ENCODE measurements at regions not wholly inside any gene's neighbourhood (a gene's known extent, or its start where the extent isn't known, plus 50 kb on each side); places are given as distances from the start of the nearest gene placed in this dataset.

GRCh38 chr2:21244161-21244560, 120.4 kb downstream of the TDRD15 start:
- no peak overlapping the region for H3K4me3 ChIP-seq (replicated peaks; ENCODE audit: low read depth, low read length)
- no peaks in the 10 kb centered on the region for H3K27me3 ChIP-seq (replicated peaks; ENCODE audit: control insufficient read depth, insufficient read depth, low read length)
- no peaks in the 10 kb centered on the region for H3K36me3 ChIP-seq (ENCODE audit: control insufficient read depth, insufficient read depth, low read length)
- no peak for DNase-seq (ENCODE audit: extremely low read depth, insufficient read length)
- no peak for TF ChIP-seq CTCF (IDR thresholded peaks at IDR 0.05; ENCODE audit: insufficient read depth, low read length, poor library complexity, severe bottlenecking)

GRCh38 chr2:21245565-21245964, 121.8 kb downstream of the TDRD15 start:
- Histone ChIP-seq H3K27me3 (replicated peaks; ENCODE audit: control insufficient read depth, insufficient read depth, low read length) (no peaks in the 10 kb centered on the region), H3K4me3 (replicated peaks; ENCODE audit: low read depth, low read length) (no peak overlapping the region), H3K36me3 (ENCODE audit: control insufficient read depth, insufficient read depth, low read length) (no peaks in the 10 kb centered on the region)
- TF ChIP-seq CTCF (IDR thresholded peaks at IDR 0.05; ENCODE audit: insufficient read depth, low read length, poor library complexity, severe bottlenecking): no peak
- no peak for DNase-seq (ENCODE audit: extremely low read depth, insufficient read length)

GRCh38 chr2:21249367-21249766, 125.6 kb downstream of the TDRD15 start:
- H3K4me3 ChIP-seq (replicated peaks; ENCODE audit: low read depth, low read length): no peak overlapping the region
- no peaks in the 10 kb centered on the region for H3K36me3 ChIP-seq (ENCODE audit: control insufficient read depth, insufficient read depth, low read length)
- DNase-seq (ENCODE audit: extremely low read depth, insufficient read length): no peak
- H3K27me3 ChIP-seq (replicated peaks; ENCODE audit: control insufficient read depth, insufficient read depth, low read length): no peaks in the 10 kb centered on the region
- TF ChIP-seq CTCF (IDR thresholded peaks at IDR 0.05; ENCODE audit: insufficient read depth, low read length, poor library complexity, severe bottlenecking): no peak

GRCh38 chr2:21250673-21251072, 126.9 kb downstream of the TDRD15 start:
- Histone ChIP-seq H3K27me3 (replicated peaks; ENCODE audit: control insufficient read depth, insufficient read depth, low read length) (no peaks in the 10 kb centered on the region), H3K4me3 (replicated peaks; ENCODE audit: low read depth, low read length) (no peak overlapping the region), H3K36me3 (ENCODE audit: control insufficient read depth, insufficient read depth, low read length) (no peaks in the 10 kb centered on the region)
- TF ChIP-seq CTCF (IDR thresholded peaks at IDR 0.05; ENCODE audit: insufficient read depth, low read length, poor library complexity, severe bottlenecking): no peak
- DNase-seq (ENCODE audit: extremely low read depth, insufficient read length): no peak

- TF ChIP-seq CTCF (IDR thresholded peaks at IDR 0.05; ENCODE audit: insufficient read depth, low read length, poor library complexity, severe bottlenecking): no peak
- Histone ChIP-seq H3K4me3 (replicated peaks; ENCODE audit: low read depth, low read length) (no peak overlapping the region), H3K36me3 (ENCODE audit: control insufficient read depth, insufficient read depth, low read length) (no peaks in the 10 kb centered on the region), H3K27me3 (replicated peaks; ENCODE audit: control insufficient read depth, insufficient read depth, low read length) (no peaks in the 10 kb centered on the region)
- no peak for DNase-seq (ENCODE audit: extremely low read depth, insufficient read length)
Measured at GRCh38 chr2:21251216-21251980, 127.6 kb downstream of the TDRD15 start.
